ENCODE measurements at regions not wholly inside any gene's neighbourhood (a gene's known extent, or its start where the extent isn't known, plus 50 kb on each side); places are given as distances from the start of the nearest gene placed in this dataset.
"Not testable (repeated sequence)": the region's sequence is repeated elsewhere in the genome, so short reads cannot be mapped to it uniquely, and the experiment has no call there.

DNA sequence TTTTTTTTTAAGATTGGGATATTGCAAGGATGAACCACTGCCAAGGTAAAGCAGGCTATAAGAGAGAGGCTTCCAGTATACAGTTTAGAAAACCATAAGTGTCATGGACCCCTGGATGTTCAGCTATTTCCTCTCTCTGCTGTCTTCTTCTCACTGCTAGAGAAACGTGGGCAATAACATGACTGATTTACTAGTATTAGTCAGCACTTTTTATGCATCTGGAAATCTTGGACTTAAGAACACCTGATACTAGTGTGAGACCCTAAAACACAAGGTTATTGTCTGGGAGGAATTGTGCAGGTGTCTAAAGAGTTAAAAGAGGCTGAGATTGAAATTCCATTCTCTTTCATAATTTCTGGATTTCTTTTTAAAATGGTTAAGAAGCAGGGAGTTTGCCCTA, 460.6 kb upstream of the MCTP2 start:
- H3K4me1 ChIP-seq (ENCODE audit: control insufficient read depth, insufficient read depth, low read length) = no peaks in the 10 kb centered on the region
- H3K9me3 ChIP-seq (ENCODE audit: control insufficient read depth, low read length) = no peaks in the 10 kb centered on the region
- H3K9ac ChIP-seq (ENCODE audit: low read length) = no peak overlapping the region
- no peak overlapping the region for H3K4me3 ChIP-seq (ENCODE audit: low read length)
- no peaks in the 10 kb centered on the region for H3K36me3 ChIP-seq (ENCODE audit: control insufficient read depth, insufficient read depth, low read length)
- H3K27me3 ChIP-seq (ENCODE audit: control insufficient read depth, insufficient read depth, low read length) = no peaks in the 10 kb centered on the region

DNA sequence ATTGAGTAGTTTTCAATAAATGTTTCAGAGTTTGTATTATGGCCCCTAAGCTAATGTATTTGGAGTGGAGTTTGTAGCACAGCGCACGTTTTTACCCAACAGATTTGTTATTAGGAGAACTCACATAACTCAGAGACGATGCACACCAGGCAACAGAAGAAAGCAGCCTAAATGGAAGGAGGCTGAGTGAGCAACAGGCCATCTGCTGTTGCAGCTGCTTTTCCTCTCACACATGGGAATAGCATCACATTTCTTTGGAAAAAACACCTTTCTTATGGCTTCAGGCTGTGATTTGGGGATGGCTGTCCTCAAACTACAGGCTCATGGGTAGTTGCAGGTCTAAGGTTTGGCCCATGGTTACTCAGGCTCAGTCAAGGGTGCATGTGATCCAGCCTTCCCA, 469.3 kb upstream of the MCTP2 start:
- Histone ChIP-seq H3K36me3 (ENCODE audit: control insufficient read depth, insufficient read depth, low read length) (no peaks in the 10 kb centered on the region), H3K9ac (ENCODE audit: low read length) (no peak overlapping the region), H3K4me1 (ENCODE audit: control insufficient read depth, insufficient read depth, low read length) (no peaks in the 10 kb centered on the region), H3K9me3 (ENCODE audit: control insufficient read depth, low read length) (no peaks in the 10 kb centered on the region), H3K4me3 (ENCODE audit: low read length) (no peak overlapping the region), H3K27me3 (ENCODE audit: control insufficient read depth, insufficient read depth, low read length) (no peaks in the 10 kb centered on the region)

GRCh38 chr15:93759629-93760028, 471.7 kb upstream of the MCTP2 start:
- no peak overlapping the region for H3K4me3 ChIP-seq (ENCODE audit: low read length)
- no peaks in the 10 kb centered on the region for H3K36me3 ChIP-seq (ENCODE audit: control insufficient read depth, insufficient read depth, low read length)
- no peak overlapping the region for H3K9ac ChIP-seq (ENCODE audit: low read length)
- H3K9me3 ChIP-seq (ENCODE audit: control insufficient read depth, low read length) = no peaks in the 10 kb centered on the region
- no peaks in the 10 kb centered on the region for H3K27me3 ChIP-seq (ENCODE audit: control insufficient read depth, insufficient read depth, low read length)
- no peaks in the 10 kb centered on the region for H3K4me1 ChIP-seq (ENCODE audit: control insufficient read depth, insufficient read depth, low read length)

DNA sequence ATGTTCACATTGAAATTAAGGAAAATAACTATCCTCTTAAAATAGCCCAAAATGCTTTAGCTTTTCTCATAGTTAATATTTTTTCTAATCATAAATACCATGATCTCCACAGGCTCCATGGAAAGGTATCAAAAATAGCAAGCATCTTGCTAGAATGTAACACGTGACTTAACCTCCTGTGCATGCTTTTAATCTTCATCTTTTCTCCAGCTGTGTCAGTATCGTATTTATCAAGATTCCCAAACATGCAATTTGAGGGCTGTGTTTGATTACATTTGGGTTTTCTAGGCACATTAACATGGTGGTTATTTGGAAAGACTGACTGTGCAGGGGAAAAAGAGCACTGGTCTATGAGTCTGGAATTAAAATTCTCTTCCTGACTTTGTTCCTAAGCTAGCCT, 472.5 kb upstream of the MCTP2 start:
- Histone ChIP-seq H3K27me3 (ENCODE audit: control insufficient read depth, insufficient read depth, low read length) (no peaks in the 10 kb centered on the region), H3K36me3 (ENCODE audit: control insufficient read depth, insufficient read depth, low read length) (no peaks in the 10 kb centered on the region), H3K4me3 (ENCODE audit: low read length) (no peak overlapping the region), H3K4me1 (ENCODE audit: control insufficient read depth, insufficient read depth, low read length) (no peaks in the 10 kb centered on the region), H3K9ac (ENCODE audit: low read length) (no peak overlapping the region), H3K9me3 (ENCODE audit: control insufficient read depth, low read length) (no peaks in the 10 kb centered on the region)

DNA sequence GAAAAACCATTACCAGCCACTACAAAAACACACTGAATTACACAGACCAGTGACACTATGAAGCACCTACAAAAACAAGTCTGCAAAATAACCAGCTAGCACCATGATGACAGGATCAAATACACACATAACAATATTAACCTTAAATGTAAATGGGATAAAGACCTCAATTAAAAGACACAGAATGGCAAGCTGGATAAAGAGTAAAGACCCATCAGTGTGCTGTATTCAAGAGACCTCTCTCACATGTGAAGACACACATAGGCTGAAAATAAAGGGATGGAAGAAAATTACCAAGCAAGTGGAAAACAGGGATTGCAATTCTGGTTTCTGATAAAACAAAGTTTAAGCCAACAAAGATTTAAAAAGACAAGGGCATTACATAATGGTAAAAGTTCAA, 482.7 kb upstream of the MCTP2 start:
- no peaks in the 10 kb centered on the region for H3K9me3 ChIP-seq (ENCODE audit: control insufficient read depth, low read length)
- H3K4me1 ChIP-seq (ENCODE audit: control insufficient read depth, insufficient read depth, low read length) = no peaks in the 10 kb centered on the region

DNA sequence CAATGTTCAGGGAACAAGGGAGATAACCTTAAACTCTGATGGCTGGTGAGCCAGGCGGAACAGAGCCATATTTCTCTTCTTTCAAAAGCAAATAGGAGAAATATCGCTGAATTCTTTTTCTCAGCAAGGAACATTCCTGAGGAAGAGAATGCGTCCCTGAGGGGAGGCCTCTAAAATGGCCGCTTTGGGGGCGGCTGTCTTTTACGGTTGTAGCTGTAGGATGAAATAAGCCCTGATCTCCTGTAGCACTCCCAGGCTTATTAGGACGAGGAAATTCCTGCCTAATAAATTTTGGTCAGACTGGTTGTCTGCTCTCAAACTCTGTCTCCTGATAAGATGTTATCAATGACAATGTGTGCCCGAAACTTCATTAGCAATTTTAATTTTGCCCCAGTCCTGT, 496.4 kb upstream of the MCTP2 start:
- not testable (repeated sequence) for H3K4me1 ChIP-seq (ENCODE audit: control insufficient read depth, insufficient read depth, low read length); H3K36me3 ChIP-seq (ENCODE audit: control insufficient read depth, insufficient read depth, low read length); H3K4me3 ChIP-seq (ENCODE audit: low read length); H3K9ac ChIP-seq (ENCODE audit: low read length); H3K27me3 ChIP-seq (ENCODE audit: control insufficient read depth, insufficient read depth, low read length); H3K9me3 ChIP-seq (ENCODE audit: control insufficient read depth, low read length)

More for the DNA sequence above, 482.7 kb upstream of the MCTP2 start:
- Histone ChIP-seq H3K36me3 (ENCODE audit: control insufficient read depth, insufficient read depth, low read length) (no peaks in the 10 kb centered on the region), H3K4me3 (ENCODE audit: low read length) (no peak overlapping the region), H3K9ac (ENCODE audit: low read length) (no peak overlapping the region), H3K27me3 (ENCODE audit: control insufficient read depth, insufficient read depth, low read length) (no peaks in the 10 kb centered on the region)

DNA sequence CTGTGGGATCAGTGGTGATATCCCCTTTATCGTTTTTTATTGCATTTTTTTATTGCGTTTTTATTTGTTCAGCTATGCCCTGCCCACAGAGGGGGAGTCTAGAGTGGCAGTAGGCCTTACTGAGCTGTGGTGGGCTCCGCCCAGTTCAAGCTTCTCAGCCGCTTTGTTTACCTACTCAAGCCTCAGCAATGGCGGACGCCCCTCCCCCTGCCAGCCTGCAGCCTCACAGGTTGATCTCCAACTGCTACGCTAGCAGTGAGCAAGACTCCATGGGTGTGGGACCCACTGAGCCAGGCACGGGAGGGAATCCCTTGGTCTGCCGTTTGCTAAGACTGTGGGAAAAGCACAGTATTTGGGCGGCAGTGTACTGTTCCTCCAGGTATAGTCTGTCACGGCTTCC, 500.6 kb upstream of the MCTP2 start:
- H3K9ac ChIP-seq (ENCODE audit: low read length) = no peak overlapping the region
- no peaks in the 10 kb centered on the region for H3K27me3 ChIP-seq (ENCODE audit: control insufficient read depth, insufficient read depth, low read length)
- H3K4me1 ChIP-seq (ENCODE audit: control insufficient read depth, insufficient read depth, low read length) = no peaks in the 10 kb centered on the region
- no peaks in the 10 kb centered on the region for H3K9me3 ChIP-seq (ENCODE audit: control insufficient read depth, low read length)
- H3K36me3 ChIP-seq (ENCODE audit: control insufficient read depth, insufficient read depth, low read length) = no peaks in the 10 kb centered on the region
- H3K4me3 ChIP-seq (ENCODE audit: low read length) = no peak overlapping the region

GRCh38 chr15:93722165-93722564, 509.2 kb upstream of the MCTP2 start:
- H3K4me1 ChIP-seq (ENCODE audit: control insufficient read depth, insufficient read depth, low read length) = no peaks in the 10 kb centered on the region
- no peaks in the 10 kb centered on the region for H3K27me3 ChIP-seq (ENCODE audit: control insufficient read depth, insufficient read depth, low read length)
- no peaks in the 10 kb centered on the region for H3K9me3 ChIP-seq (ENCODE audit: control insufficient read depth, low read length)
- no peaks in the 10 kb centered on the region for H3K36me3 ChIP-seq (ENCODE audit: control insufficient read depth, insufficient read depth, low read length)
- no peak overlapping the region for H3K4me3 ChIP-seq (ENCODE audit: low read length)
- no peak overlapping the region for H3K9ac ChIP-seq (ENCODE audit: low read length)

DNA sequence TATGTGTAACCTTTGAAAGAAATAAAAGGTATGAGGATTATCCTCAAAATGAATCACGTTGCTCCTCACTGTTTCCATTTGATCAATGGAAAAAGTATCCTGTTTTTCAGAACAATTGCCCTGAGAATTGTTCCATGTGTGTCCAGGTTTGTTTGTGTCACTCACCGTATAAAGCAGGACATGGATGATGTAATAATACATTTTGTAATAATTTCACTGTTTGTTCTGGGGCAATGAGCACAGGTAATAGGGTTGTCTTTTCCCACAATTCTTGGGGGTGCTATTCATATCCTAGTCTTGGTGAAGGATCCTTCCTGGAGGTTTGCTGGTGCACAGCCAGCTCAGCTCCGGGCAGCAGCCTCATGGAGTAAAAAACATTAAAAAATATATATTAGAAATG, 510.8 kb upstream of the MCTP2 start:
- H3K36me3 ChIP-seq (ENCODE audit: control insufficient read depth, insufficient read depth, low read length) = no peaks in the 10 kb centered on the region
- H3K4me3 ChIP-seq (ENCODE audit: low read length) = no peak overlapping the region
- H3K9ac ChIP-seq (ENCODE audit: low read length) = no peak overlapping the region
- no peaks in the 10 kb centered on the region for H3K9me3 ChIP-seq (ENCODE audit: control insufficient read depth, low read length)
- H3K4me1 ChIP-seq (ENCODE audit: control insufficient read depth, insufficient read depth, low read length) = no peaks in the 10 kb centered on the region
- no peaks in the 10 kb centered on the region for H3K27me3 ChIP-seq (ENCODE audit: control insufficient read depth, insufficient read depth, low read length)

- no peaks in the 10 kb centered on the region for H3K4me1 ChIP-seq (ENCODE audit: control insufficient read depth, insufficient read depth, low read length)
- no peak overlapping the region for H3K4me3 ChIP-seq (ENCODE audit: low read length)
- H3K36me3 ChIP-seq (ENCODE audit: control insufficient read depth, insufficient read depth, low read length) = no peaks in the 10 kb centered on the region
- H3K27me3 ChIP-seq (ENCODE audit: control insufficient read depth, insufficient read depth, low read length) = no peaks in the 10 kb centered on the region
- H3K9ac ChIP-seq (ENCODE audit: low read length) = no peak overlapping the region
- no peaks in the 10 kb centered on the region for H3K9me3 ChIP-seq (ENCODE audit: control insufficient read depth, low read length)
These were observed 511.4 kb upstream of the MCTP2 start for GRCh38 chr15:93719921-93720351.

GRCh38 chr15:93716615-93717231, 514.6 kb upstream of the MCTP2 start:
- Histone ChIP-seq H3K4me3 (ENCODE audit: low read length) (no peak overlapping the region), H3K9ac (ENCODE audit: low read length) (no peak overlapping the region), H3K9me3 (ENCODE audit: control insufficient read depth, low read length) (no peaks in the 10 kb centered on the region), H3K27me3 (ENCODE audit: control insufficient read depth, insufficient read depth, low read length) (no peaks in the 10 kb centered on the region), H3K36me3 (ENCODE audit: control insufficient read depth, insufficient read depth, low read length) (no peaks in the 10 kb centered on the region), H3K4me1 (ENCODE audit: control insufficient read depth, insufficient read depth, low read length) (no peaks in the 10 kb centered on the region)

DNA sequence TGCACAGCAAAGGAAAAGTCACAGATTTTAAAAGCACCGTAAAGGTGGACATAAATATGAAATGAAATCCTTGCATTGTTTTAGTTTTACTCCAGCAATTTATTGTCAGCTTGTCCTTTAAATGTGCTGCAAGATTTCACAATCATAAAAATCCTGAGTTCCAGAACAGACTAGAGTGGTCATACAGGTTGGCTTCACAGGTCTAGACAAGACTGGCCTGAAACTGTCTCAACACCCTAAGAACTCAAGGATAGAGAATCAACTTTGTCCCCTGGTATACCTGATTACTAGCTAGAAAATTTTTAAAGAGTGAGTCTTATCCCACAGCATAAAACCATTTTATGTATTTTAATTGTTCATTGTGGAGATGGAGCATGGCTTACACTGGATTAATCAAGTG, 521.7 kb upstream of the MCTP2 start:
- H3K4me1 ChIP-seq (ENCODE audit: control insufficient read depth, insufficient read depth, low read length) = no peaks in the 10 kb centered on the region
- H3K36me3 ChIP-seq (ENCODE audit: control insufficient read depth, insufficient read depth, low read length) = no peaks in the 10 kb centered on the region
- H3K4me3 ChIP-seq (ENCODE audit: low read length) = no peak overlapping the region
- H3K9ac ChIP-seq (ENCODE audit: low read length) = no peak overlapping the region
- H3K27me3 ChIP-seq (ENCODE audit: control insufficient read depth, insufficient read depth, low read length) = no peaks in the 10 kb centered on the region
- H3K9me3 ChIP-seq (ENCODE audit: control insufficient read depth, low read length) = no peaks in the 10 kb centered on the region

Measured in mucosa of stomach (tissue), 1 donor.